Neutrophil (primary cell): ENCODE measurements at regions not wholly inside any gene's neighbourhood (a gene's known extent, or its start where the extent isn't known, plus 50 kb on each side); places are given as distances from the start of the nearest gene placed in this dataset.
"Not testable (repeated sequence)": the region's sequence is repeated elsewhere in the genome, so short reads cannot be mapped to it uniquely, and the experiment has no call there.

ENCODE experiments used
- H3K27ac ChIP-seq: fragments of 200-600 bp; sonication (generic); 2 replicates; pipeline ENCODE4 v1.5.1; 2016; ENCODE audit warnings: mild to moderate bottlenecking, moderate library complexity
- H3K27me3 ChIP-seq: fragments of 200-600 bp; sonication (generic); 2 replicates; pipeline ENCODE4 v1.6.0; 2016; ENCODE audit warnings: mild to moderate bottlenecking
- H3K36me3 ChIP-seq: fragments of 200-600 bp; sonication (generic); 2 replicates; pipeline ENCODE4 v1.5.1; 2017
- H3K4me1 ChIP-seq, 2 experiments: fragments of 200-600 bp in 1 of 2; sonication (generic) in 1 of 2; 1 replicate in 1 of 2; 2 replicates in 1 of 2; pipeline versions ENCODE4 v1.5.1 to v1.6.1; 2013 to 2016; ENCODE audit warnings: low read depth in 1 of 2, low read length in 1 of 2, mild to moderate bottlenecking in 1 of 2, moderate library complexity in 1 of 2; ENCODE audit not compliant: control insufficient read depth in 1 of 2, insufficient read depth in 1 of 2
- H3K4me3 ChIP-seq, 2 experiments: fragments of 200-600 bp in 1 of 2; sonication (generic) in 1 of 2; 1 replicate in 1 of 2; 2 replicates in 1 of 2; pipeline ENCODE4 v1.5.1; 2013 to 2016; ENCODE audit warnings: low read depth in 1 of 2, low read length in 1 of 2, mild to moderate bottlenecking in 1 of 2, moderate library complexity in 1 of 2
- H3K9me3 ChIP-seq: fragments of 200-600 bp; sonication (generic); 2 replicates; pipeline ENCODE4 v1.5.1; 2016
- TF ChIP-seq, protein P1 (sequence below): fragments of 200-600 bp; sonication (generic); IDR thresholded peaks from 2 replicates; pipeline ENCODE4 v1.5.1; 2016; ENCODE audit warnings: antibody characterized with exemption

DNA sequence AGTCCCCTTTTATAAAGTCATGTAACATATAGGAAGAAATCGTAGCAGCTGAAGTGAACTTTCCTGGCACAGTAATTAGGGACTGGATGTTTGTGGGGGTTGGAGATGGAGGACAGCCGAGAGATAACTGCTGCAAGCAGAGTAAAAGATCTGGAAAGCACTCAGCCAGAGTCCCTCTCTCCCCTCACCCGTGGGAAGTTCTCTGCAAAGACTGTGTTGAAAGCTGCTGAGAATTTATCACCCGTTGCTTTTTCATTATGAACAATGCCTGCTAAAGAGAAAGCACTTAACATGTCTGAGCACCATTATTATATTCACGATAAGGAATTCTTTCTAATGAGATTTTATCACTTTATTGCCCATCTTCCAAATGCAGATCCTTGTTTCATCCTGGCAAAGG lies 248.8 kb downstream of the SHOX2 start:
- Histone ChIP-seq H3K27ac (no peak overlapping the region), H3K9me3 (no peaks in the 10 kb centered on the region), H3K36me3 (no peaks in the 10 kb centered on the region), H3K4me3 (no peak overlapping the region), H3K27me3 (no peaks in the 10 kb centered on the region), H3K4me1 (no peaks in the 10 kb centered on the region)
- TF ChIP-seq, protein P1, sequence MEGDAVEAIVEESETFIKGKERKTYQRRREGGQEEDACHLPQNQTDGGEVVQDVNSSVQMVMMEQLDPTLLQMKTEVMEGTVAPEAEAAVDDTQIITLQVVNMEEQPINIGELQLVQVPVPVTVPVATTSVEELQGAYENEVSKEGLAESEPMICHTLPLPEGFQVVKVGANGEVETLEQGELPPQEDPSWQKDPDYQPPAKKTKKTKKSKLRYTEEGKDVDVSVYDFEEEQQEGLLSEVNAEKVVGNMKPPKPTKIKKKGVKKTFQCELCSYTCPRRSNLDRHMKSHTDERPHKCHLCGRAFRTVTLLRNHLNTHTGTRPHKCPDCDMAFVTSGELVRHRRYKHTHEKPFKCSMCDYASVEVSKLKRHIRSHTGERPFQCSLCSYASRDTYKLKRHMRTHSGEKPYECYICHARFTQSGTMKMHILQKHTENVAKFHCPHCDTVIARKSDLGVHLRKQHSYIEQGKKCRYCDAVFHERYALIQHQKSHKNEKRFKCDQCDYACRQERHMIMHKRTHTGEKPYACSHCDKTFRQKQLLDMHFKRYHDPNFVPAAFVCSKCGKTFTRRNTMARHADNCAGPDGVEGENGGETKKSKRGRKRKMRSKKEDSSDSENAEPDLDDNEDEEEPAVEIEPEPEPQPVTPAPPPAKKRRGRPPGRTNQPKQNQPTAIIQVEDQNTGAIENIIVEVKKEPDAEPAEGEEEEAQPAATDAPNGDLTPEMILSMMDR = no peak

DNA sequence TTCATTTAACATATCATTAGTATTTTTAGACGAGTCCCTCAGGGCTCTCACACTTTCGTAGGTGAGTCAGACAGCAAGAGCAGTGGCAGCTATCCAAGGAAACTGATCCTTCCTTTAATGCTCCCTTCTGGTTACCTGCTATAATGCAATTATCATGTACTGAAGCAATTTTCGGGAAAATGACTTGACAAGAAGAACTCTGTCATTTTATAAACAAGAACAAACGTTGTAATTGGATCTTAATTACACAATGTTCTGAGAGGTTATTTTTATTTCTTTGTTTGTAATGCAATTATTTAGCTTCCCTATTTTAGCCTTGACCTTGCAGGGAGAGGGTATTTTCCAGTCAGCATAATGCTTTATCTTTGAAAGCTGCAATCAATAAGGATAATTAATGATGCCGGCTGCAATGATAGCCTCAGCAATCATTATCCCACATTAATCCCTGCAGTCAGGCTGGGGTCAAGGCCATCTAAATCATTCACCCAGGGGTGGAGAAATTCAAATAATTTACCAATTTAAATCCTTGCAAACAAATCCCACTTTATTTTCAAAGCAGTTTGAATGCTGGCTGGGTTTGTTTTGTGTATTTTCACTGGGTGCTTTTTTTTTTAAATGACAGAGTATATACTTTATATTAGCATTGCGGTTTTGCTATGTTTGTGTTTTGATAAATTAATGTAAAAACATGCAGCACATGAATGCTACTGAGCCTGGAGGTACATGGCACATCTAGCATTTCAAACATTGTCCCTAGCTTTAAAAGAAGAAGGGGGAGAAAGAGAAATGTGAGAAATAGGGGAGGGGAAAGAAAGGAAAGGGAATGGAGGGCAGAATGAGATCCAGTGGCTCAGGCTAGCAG lies 249.9 kb downstream of the SHOX2 start:
- Histone ChIP-seq H3K27me3 (no peaks in the 10 kb centered on the region), H3K27ac (no peak overlapping the region), H3K4me1 (no peaks in the 10 kb centered on the region), H3K9me3 (no peaks in the 10 kb centered on the region), H3K4me3 (no peak overlapping the region), H3K36me3 (no peaks in the 10 kb centered on the region)
- TF ChIP-seq, protein P1 = no peak

DNA sequence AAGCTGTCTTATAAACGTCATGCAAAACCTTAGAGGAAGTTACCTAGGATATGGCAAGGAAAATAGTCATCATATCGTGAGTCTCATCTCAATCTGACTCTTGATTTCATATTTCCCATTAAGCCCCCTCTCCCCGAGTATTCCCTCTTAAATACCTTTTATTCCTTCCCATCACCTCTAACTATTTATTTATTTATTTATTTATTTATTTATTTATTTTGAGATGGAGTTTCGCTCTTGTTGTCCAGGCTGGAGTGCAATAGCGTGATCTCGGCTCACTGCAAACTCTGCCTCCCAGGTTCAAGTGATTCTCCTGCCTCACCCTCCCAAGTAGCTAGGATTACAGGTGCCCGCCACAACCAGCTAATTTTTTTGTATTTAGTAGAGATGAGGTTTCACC lies 260.4 kb downstream of the SHOX2 start:
- not testable (repeated sequence) for H3K9me3 ChIP-seq, H3K4me3 ChIP-seq, H3K36me3 ChIP-seq, H3K27me3 ChIP-seq, H3K4me1 ChIP-seq, H3K27ac ChIP-seq

- Histone ChIP-seq H3K36me3 (no peaks in the 10 kb centered on the region), H3K4me1 (no peaks in the 10 kb centered on the region), H3K4me3 (no peak overlapping the region), H3K27me3 (no peaks in the 10 kb centered on the region), H3K9me3 (no peaks in the 10 kb centered on the region), H3K27ac (no peak overlapping the region)
- TF ChIP-seq, protein P1 = no peak
Observed at GRCh38 chr3:157844800-157845565, 261.2 kb downstream of the SHOX2 start.

GRCh38 chr3:157844216-157844615 lies 262.0 kb downstream of the SHOX2 start:
- Histone ChIP-seq H3K9me3 (no peaks in the 10 kb centered on the region), H3K4me3 (no peak overlapping the region), H3K27ac (no peak overlapping the region), H3K4me1 (no peaks in the 10 kb centered on the region), H3K27me3 (no peaks in the 10 kb centered on the region), H3K36me3 (no peaks in the 10 kb centered on the region)
- TF ChIP-seq, protein P1 = no peak

GRCh38 chr3:157841029-157841428 lies 265.2 kb downstream of the SHOX2 start:
- no peaks in the 10 kb centered on the region for H3K4me1 ChIP-seq
- H3K27ac ChIP-seq = no peak overlapping the region
- H3K36me3 ChIP-seq = no peaks in the 10 kb centered on the region
- TF ChIP-seq, protein P1 = no peak
- H3K4me3 ChIP-seq = no peak overlapping the region
- H3K27me3 ChIP-seq = no peaks in the 10 kb centered on the region
- no peaks in the 10 kb centered on the region for H3K9me3 ChIP-seq
